Endothelial cell of umbilical vein (primary cell): ENCODE measurements at regions not wholly inside any gene's neighbourhood (a gene's known extent, or its start where the extent isn't known, plus 50 kb on each side); places are given as distances from the start of the nearest gene placed in this dataset.

Source experiments
- BruUV-seq: library from RNA; stranded (reverse); fragments of 400-500 nt; replicated peaks from 2 replicates; lab custom pipeline; 2021; lab: Mats Ljungman, UMichigan
- CTCF ChIA-PET: fragments of 300-600, 350-600 bp; sonication (Branson Sonifier 250); formaldehyde crosslinking; loops from one replicate; lab custom pipeline; 2021; ENCODE audit warnings: antibody characterized with exemption, inconsistent platforms; lab: Charles Lee
- POLR2A ChIA-PET: fragments of 300-600, 350-600 bp; sonication (Branson Sonifier 250); formaldehyde crosslinking; loops from one replicate; lab custom pipeline; 2021; ENCODE audit warnings: antibody characterized with exemption, inconsistent platforms; lab: Charles Lee
- DNase-seq: peaks from one replicate; pipeline ENCODE4 v3.0.0-alpha.2; 2011; ENCODE audit warnings: low read depth, low spot score
- FAIRE-seq: peaks from 2 replicates; lab custom pipeline; 2011; peaks lifted over from hg19 to GRCh38; lab: Jason Lieb, UNC
- H2AFZ ChIP-seq: 2 replicates; pipeline ENCODE4 v1.6.0; 2012; ENCODE audit warnings: low read depth, low read length, control low read depth, inconsistent platforms
- H3K27ac ChIP-seq: 2 replicates; pipeline ENCODE4 v1.5.1; 2011; ENCODE audit warnings: low read depth, mild to moderate bottlenecking, control low read depth, low read length, moderate library complexity; ENCODE audit not compliant: insufficient read depth
- H3K27me3 ChIP-seq, 2 experiments: 2 replicates each; pipeline versions ENCODE4 v1.6.0 to v1.6.1; 2011; ENCODE audit warnings: low read length in 2 of 2, mixed read lengths in 1 of 2; ENCODE audit not compliant: control insufficient read depth in 2 of 2, insufficient read depth in 2 of 2
- H3K36me3 ChIP-seq, 2 experiments: 2 replicates in 1 of 2; 3 replicates in 1 of 2; pipeline ENCODE4 v1.5.1; 2011; ENCODE audit warnings: low read length in 2 of 2, mild to moderate bottlenecking in 1 of 2, moderate library complexity in 1 of 2; ENCODE audit not compliant: control insufficient read depth in 2 of 2, insufficient read depth in 2 of 2; ENCODE audit errors: extremely low read depth in 1 of 2
- H3K4me1 ChIP-seq: 3 replicates; pipeline ENCODE4 v1.5.1; 2011; ENCODE audit warnings: mild to moderate bottlenecking, low read length; ENCODE audit not compliant: control insufficient read depth, insufficient read depth; ENCODE audit errors: extremely low read depth
- H3K4me2 ChIP-seq: 2 replicates; pipeline ENCODE4 v1.6.1; 2011; ENCODE audit warnings: low read length, control low read depth, mixed read lengths; ENCODE audit not compliant: insufficient read depth
- H3K4me3 ChIP-seq, 3 experiments: fragments of 200-600 bp in 1 of 3; sonication (generic), shearing (Covaris generic) in 1 of 3; replicated peaks in 1 of 3; 2 replicates each; pipeline ENCODE4 v1.5.1; 2011 to 2016; ENCODE audit warnings: control low read depth in 3 of 3, low read length in 3 of 3, mild to moderate bottlenecking in 2 of 3, inconsistent platforms in 1 of 3, low read depth in 1 of 3, moderate library complexity in 1 of 3; ENCODE audit not compliant: insufficient read depth in 1 of 3
- H3K79me2 ChIP-seq: 2 replicates; pipeline ENCODE4 v1.6.0; 2012; ENCODE audit warnings: low read length, inconsistent platforms; ENCODE audit not compliant: control insufficient read depth, insufficient read depth
- H3K9ac ChIP-seq: replicated peaks from 2 replicates; pipeline ENCODE3; 2011; ENCODE audit warnings: low read length, control low read depth; ENCODE audit not compliant: insufficient read depth; ENCODE audit errors: extremely low read depth
- H3K9me1 ChIP-seq: replicated peaks from 3 replicates; pipeline ENCODE4 v1.6.0; 2011; ENCODE audit warnings: mild to moderate bottlenecking, low read length; ENCODE audit not compliant: control insufficient read depth, insufficient read depth; ENCODE audit errors: extremely low read depth
- H3K9me3 ChIP-seq: replicated peaks from 2 replicates; pipeline ENCODE4 v1.5.1; 2012; ENCODE audit warnings: low read length, inconsistent platforms; ENCODE audit not compliant: control insufficient read depth, insufficient read depth
- H4K20me1 ChIP-seq: replicated peaks from 2 replicates; pipeline ENCODE3; 2011; ENCODE audit warnings: mild to moderate bottlenecking, low read length; ENCODE audit not compliant: control insufficient read depth, insufficient read depth; ENCODE audit errors: extremely low read depth
- EZH2 ChIP-seq: IDR thresholded peaks from 2 replicates; pipeline ENCODE4 v1.6.1; 2012; ENCODE audit warnings: borderline replicate concordance, low read depth, mild to moderate bottlenecking, moderate library complexity, low read length, inconsistent platforms; ENCODE audit not compliant: severe bottlenecking
- FOS ChIP-seq: IDR thresholded peaks from 2 replicates; pipeline ENCODE4 v1.6.1; 2011; ENCODE audit warnings: mild to moderate bottlenecking, low read length, moderate library complexity, borderline replicate concordance; ENCODE audit not compliant: insufficient read depth
- GATA2 ChIP-seq: IDR thresholded peaks from 2 replicates; pipeline ENCODE4 v1.7.0; 2011; ENCODE audit warnings: low read depth, mild to moderate bottlenecking, moderate library complexity, mixed read lengths, low read length; ENCODE audit not compliant: insufficient read length, insufficient read depth
- JUN ChIP-seq: IDR thresholded peaks from 2 replicates; pipeline ENCODE4 v1.6.1; 2011; ENCODE audit warnings: borderline replicate concordance, low read depth; ENCODE audit not compliant: insufficient read length, insufficient read depth
- MYC ChIP-seq: IDR thresholded peaks from one replicate; pipeline ENCODE4 v1.6.1; 2011; ENCODE audit warnings: mild to moderate bottlenecking, low read depth, low read length
- POLR2A ChIP-seq: IDR thresholded peaks from 2 replicates; pipeline ENCODE4 v1.6.1; 2012; ENCODE audit warnings: low read depth, mild to moderate bottlenecking, control low read depth, low read length
- dilution Hi-C: fragments of 300-500 bp; cut with MboI; formaldehyde crosslinking; loops from one replicate; pipeline ENCODE4 v1.15.0; 2019; ENCODE audit warnings: low sequenced_read_pairs; ENCODE audit not compliant: extremely low pct_ligation_motif_present
- intact Hi-C: fragments of 100-400 bp; cut with micrococcal nuclease; formaldehyde crosslinking; loops from one replicate; pipeline ENCODE4 v1.10.0; 2022
- TF ChIP-seq, protein P1 (sequence below): IDR thresholded peaks from 2 replicates; pipeline ENCODE4 v1.6.1; 2011; ENCODE audit not compliant: insufficient read depth, insufficient read length
- TF ChIP-seq, protein P2 (sequence below), 2 donors: IDR thresholded peaks; 1 replicate in 1 of 2; 2 replicates in 1 of 2; pipeline ENCODE4 v1.5.1; 2011; ENCODE audit warnings: low read length in 2 of 2, mild to moderate bottlenecking in 2 of 2, moderate library complexity in 2 of 2, control low read depth in 1 of 2, inconsistent platforms in 1 of 2, low read depth in 1 of 2; ENCODE audit not compliant: insufficient read depth in 1 of 2; ENCODE audit errors: extremely low read depth in 1 of 2

DNA sequence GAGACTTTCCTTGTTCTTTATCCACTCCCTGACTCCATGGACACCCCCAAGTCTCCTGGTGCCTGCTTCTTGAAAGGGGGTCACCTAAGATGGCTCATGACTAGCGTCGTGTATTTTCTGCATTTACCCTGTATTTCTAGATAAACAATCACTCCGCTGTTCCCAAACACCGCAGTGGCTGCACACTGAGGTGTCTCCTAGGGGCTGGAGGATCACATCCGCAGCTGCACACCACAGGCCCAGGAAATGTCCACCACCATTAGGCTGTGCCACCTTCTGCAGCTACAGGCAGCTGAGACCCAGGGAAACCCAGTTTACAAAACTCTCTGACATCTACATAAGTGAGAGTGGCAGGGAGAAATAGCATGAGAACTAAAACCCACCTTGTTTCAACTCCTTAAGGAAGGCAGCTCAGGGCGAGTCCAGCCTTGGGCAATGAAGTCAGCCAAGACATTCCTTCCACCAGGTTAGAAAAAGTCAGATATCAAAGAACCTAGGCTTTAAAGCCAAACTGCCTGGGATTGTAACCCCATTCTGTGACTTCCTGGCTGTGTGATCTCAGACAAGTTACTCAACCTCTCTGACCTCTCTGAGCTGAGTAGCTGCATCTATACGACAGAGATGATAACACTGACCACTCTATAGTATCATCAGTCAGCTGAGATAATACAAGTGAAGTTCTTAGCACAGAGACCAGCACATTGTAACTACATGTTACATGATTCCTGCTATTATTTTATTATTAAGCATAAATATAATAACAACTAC is 102.2 kb downstream of the SNX5 start:
- ChIA-PET POLR2A (no interaction called here), CTCF (interaction anchor here (1.5 kb wide), 1 partner anchor 18 kb away, joined by 5 read pairs; no protein-coding TSS in a partner anchor)
- no TSS peak for BruUV-seq
- Histone ChIP-seq H3K9ac (no peak overlapping the region), H4K20me1 (no peaks in the 10 kb centered on the region), H3K4me1 (no peaks in the 10 kb centered on the region), H3K9me1 (no peaks in the 10 kb centered on the region), H3K4me3 (no peak overlapping the region), H3K79me2 (no peaks in the 10 kb centered on the region), H2AFZ (no peak overlapping the region), H3K36me3 (no peaks in the 10 kb centered on the region), H3K27ac (no peak overlapping the region), H3K9me3 (no peaks in the 10 kb centered on the region), H3K27me3 (peaks cover 17 to 24% of the 10 kb centered on the region in 2 experiments), H3K4me2 (no peak overlapping the region)
- intact Hi-C loops = no loop called here
- DNase-seq (no peak), FAIRE-seq (no peak)
- TF ChIP-seq, protein P1, sequence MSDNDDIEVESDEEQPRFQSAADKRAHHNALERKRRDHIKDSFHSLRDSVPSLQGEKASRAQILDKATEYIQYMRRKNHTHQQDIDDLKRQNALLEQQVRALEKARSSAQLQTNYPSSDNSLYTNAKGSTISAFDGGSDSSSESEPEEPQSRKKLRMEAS = no peak
- TF ChIP-seq MYC = no peak
- TF ChIP-seq POLR2A = no peak
- TF ChIP-seq JUN = no peak
- TF ChIP-seq EZH2 = no peak
- TF ChIP-seq FOS = no peak
- dilution Hi-C loops = no loop called here

DNA sequence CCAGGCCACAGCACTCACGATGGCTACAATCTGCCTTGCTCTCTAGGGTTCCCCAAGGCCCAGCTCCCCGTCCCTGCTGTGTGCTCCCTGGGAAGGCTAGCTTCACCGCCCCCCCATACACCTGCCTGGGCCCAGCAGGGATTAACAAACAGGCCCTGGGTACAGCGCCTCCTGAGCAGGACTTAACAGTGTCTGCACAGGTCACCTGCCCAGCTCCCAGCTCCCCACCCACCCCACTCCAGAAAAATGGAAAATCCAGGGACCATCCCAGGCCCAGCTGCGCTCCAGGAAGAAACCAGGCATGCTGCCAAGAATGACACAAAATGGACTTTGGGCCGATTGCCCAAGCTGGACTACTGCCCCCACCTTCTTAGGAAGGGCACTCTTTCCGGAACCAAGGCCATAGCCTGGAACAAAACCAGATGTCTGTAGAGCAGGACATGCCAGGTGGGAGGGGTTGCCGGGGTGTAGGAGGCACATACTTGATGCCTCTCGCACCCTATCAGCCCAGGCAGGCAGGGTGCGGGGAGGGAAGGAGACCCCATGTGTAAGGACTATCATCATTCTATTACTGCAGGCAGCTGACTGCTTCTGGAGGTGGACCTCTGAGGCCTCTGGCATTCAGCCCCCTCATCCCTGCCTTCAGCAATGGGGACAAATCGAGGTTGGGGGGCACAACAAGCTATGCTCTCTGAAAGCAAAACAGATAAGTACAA is 104.9 kb downstream of the SNX5 start:
- TF ChIP-seq JUN = no peak
- TF ChIP-seq GATA2 = no peak
- no peak for TF ChIP-seq POLR2A
- TF ChIP-seq, protein P2, sequence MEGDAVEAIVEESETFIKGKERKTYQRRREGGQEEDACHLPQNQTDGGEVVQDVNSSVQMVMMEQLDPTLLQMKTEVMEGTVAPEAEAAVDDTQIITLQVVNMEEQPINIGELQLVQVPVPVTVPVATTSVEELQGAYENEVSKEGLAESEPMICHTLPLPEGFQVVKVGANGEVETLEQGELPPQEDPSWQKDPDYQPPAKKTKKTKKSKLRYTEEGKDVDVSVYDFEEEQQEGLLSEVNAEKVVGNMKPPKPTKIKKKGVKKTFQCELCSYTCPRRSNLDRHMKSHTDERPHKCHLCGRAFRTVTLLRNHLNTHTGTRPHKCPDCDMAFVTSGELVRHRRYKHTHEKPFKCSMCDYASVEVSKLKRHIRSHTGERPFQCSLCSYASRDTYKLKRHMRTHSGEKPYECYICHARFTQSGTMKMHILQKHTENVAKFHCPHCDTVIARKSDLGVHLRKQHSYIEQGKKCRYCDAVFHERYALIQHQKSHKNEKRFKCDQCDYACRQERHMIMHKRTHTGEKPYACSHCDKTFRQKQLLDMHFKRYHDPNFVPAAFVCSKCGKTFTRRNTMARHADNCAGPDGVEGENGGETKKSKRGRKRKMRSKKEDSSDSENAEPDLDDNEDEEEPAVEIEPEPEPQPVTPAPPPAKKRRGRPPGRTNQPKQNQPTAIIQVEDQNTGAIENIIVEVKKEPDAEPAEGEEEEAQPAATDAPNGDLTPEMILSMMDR (IDR thresholded peaks at IDR 0.05; ENCODE audit: extremely low read depth in 1 of 2, insufficient read depth in 1 of 2, low read depth in 1 of 2, low read length in 2 of 2) = no peak
- TF ChIP-seq EZH2 = no peak
- no peaks in the 10 kb centered on the region for H3K9me1 ChIP-seq
- H3K9ac ChIP-seq = no peak overlapping the region
- no peak overlapping the region for H3K27ac ChIP-seq
- POLR2A ChIA-PET = no interaction called here
- no peak overlapping the region for H3K4me2 ChIP-seq
- BruUV-seq = no TSS peak
- H2AFZ ChIP-seq = no peak overlapping the region
- CTCF ChIA-PET = interaction anchor here (0.7 to 1.2 kb wide), 2 partner anchors 10 to 365 kb away, joined by 3 read pairs; no protein-coding TSS in a partner anchor
- no peaks in the 10 kb centered on the region for H3K4me1 ChIP-seq
- FAIRE-seq = no peak
- peaks cover 7 to 10% of the 10 kb centered on the region in 2 experiments for H3K27me3 ChIP-seq
- no peaks in the 10 kb centered on the region for H3K79me2 ChIP-seq
- no peaks in the 10 kb centered on the region for H3K36me3 ChIP-seq
- H3K4me3 ChIP-seq = no peak overlapping the region
- no peaks in the 10 kb centered on the region for H3K9me3 ChIP-seq
- peak; percentile 85 for DNase-seq
- intact Hi-C loops (no loop called here), dilution Hi-C loops (no loop called here)
- no peaks in the 10 kb centered on the region for H4K20me1 ChIP-seq
